COR-L47 (cell line): ENCODE measurements at regions not wholly inside any gene's neighbourhood (a gene's known extent, or its start where the extent isn't known, plus 50 kb on each side); places are given as distances from the start of the nearest gene placed in this dataset.
"Not testable (repeated sequence)": the region's sequence is repeated elsewhere in the genome, so short reads cannot be mapped to it uniquely, and the experiment has no call there.

Experiments used
- DNase-seq: peaks from one replicate; lab custom pipeline; 2025; lab: John Stamatoyannopoulos, UW

DNA sequence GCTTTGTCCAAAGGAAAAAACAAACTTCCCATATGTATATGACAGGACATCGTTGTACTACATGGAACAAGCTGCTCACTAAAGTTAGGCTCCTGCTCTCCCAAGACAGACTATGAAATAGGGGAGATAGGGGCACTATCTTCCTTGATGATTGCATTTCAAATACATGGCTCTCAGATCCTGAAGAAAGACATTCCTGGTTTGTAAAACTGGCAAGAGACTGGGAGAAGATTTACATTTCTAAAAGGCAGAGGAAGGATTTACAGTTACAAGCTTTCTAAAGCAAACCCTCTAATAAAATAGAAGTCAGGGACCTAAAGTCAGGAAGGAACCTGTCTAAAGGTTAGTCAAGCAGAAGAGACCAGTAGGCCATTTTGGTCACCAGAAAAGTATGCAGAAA is 103.7 kb downstream of the SLC17A6 start:
- no peak for DNase-seq

DNA sequence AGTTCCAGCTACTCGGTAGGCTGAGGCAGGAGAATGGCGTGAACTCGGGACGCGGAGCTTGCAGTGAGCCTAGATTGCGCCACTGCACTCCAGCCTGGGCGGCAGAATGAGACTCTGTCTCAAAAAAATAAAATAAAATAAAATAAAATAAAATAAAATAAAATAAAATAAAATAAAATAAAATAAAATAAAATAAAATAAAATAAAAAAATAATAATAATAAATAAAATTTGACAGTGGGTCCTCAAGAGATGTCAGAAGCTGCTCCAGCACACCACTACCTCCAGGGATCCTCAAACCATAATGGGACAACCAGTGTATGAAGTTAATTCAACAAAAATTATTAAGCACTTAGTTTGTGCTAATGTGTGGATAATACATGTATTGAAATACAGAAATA is 97.4 kb downstream of the SLC17A6 start:
- not testable (repeated sequence) for DNase-seq

DNA sequence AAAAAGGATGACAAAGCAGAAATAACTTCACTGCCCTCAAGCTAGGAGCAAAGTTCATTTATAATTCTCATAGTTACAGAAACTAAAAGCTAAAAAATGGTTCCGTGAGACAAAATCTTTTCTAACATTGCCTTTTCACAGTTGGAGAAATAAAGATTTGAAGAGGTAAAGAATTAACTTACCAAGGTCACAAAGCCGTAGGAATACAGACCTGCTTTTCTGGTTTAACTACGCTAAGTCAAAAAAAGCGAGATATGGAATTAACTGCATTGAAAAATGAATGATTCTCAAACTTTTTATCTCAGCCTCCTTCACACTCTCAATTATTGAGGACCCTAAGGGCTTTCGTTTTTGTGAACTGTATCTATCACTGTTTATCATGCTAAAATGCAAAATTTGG is 95.3 kb downstream of the SLC17A6 start:
- DNase-seq, result no peak

DNA sequence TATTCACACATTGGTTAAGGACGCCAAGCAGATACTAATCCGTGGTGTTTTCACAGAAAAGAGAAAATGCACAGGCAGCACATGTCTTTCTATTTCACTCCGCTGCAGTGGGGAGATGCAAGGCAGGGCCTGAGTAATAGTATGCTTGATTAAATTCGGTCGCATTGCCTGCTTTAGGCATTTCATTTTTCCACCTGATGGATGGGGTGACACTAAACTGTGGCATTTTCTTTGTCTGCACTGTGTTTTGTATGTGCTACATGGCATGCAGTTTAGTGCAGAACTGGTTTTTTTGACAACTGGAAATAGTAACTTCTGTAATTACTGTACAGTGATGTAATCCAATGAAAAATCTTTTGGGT is 94.9 kb downstream of the SLC17A6 start:
- DNase-seq, result no peak

DNA sequence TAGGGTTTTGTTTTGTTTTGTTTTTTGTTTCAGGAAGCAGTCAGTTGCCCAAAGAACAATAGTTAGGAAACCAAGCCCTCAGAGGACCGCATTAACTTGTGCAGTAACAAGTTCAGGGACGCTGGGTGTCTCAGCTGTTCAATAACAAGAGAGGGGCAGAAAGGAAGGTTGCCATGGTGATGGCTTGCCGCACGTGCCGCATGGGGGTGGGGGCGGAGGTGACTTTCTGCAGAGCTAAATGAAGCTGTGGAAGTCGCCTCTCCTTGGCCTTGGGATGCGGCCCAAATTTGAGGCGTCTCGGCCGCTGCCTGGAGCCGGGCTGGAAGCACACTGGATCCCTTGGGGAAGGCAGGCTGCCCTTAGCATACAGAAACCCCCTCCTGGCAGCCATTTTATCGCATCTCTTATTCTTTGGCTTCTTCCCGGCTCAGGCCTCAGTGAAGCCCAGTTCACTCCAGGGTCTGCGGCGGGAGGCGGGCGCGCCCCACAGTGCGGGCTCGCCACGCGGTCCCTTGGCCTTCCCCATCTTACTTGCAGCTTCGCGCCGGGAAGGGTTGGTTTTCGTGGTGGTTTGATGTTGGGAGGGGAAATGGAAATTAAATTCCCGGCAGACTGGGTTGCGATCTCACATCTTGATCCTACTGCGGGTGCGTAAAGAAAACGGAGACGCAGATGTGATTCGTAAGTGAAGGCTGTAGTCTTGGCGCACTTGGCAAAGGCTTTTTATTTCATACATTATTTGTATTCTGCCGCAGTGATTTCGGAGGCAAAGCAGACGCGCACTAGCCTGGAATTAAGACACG is 94.3 kb downstream of the SLC17A6 start:
- peak; percentile 56 for DNase-seq

DNA sequence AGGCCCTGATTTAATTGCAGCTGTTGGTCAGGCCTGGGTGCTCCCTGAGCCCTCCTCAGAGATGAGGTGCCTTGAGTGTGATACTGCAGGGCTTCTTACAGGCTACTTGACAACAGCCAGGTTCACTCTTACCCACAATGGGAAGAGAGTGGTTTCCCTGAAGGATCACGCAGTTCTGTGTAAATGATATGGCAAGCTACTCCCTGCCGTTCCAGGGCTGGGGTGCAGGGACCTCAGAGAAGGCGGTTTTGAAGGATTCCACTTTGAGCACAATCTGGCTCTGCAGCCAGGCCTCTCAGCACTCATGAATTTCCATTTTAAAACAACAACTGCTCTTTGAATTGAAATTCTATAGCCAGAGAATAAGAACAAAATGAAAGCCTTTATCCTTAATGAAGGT is 92.9 kb downstream of the SLC17A6 start:
- no peak for DNase-seq

DNA sequence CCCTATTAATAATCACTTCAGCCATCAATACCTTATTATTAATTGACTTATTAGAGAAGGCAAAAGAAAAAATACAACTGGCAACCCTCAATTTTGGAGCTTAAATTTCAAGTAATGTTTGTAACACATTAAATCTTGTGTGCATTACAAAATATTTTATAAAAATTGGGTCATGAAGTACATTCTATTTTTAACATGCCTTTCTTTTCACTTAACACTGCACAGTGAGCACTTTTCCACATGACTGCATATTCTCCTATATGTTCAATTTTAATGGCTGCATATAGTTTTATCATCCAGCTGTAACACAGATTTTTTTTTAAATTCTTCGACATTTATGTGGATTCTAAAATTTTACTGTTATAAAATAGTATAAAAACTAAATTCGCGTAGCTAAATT is 92.5 kb downstream of the SLC17A6 start:
- no peak for DNase-seq

DNA sequence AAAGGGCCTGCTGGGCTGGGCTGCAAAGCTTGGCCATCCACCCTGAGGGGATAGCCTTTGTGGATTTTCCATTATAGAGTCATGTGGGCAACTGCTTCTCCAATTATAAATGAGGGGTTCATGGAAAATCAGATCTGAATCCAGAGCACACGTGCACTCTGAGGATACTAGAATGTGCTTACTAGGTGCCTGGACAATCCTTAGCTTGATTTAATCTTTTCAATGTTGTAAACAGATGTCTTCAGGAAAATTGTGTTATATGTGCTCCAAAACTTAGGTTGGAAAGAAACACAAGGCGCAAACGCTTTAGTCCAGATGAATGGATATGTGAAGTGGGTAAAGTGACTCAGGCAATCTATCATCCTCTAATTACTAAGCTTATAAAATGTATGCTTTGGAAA is 92.0 kb downstream of the SLC17A6 start:
- no peak for DNase-seq
